Esophagus squamous epithelium (tissue), 4 donors: ENCODE measurements at regions not wholly inside any gene's neighbourhood (a gene's known extent, or its start where the extent isn't known, plus 50 kb on each side); places are given as distances from the start of the nearest gene placed in this dataset.

Experiments
- POLR2A ChIP-seq, 4 donors: fragments of 450-650 bp; IDR thresholded peaks; one replicate each; pipeline ENCODE4 v1.6.1; 2017; ENCODE audit warnings: antibody characterized with exemption in 4 of 4, mild to moderate bottlenecking in 4 of 4, moderate library complexity in 3 of 4
- TF ChIP-seq, protein P1 (sequence below), 6 experiments: fragments of 450-650 bp in 4 of 6; fragments of 200-600 bp in 2 of 6; sonication (generic) in 2 of 6; IDR thresholded peaks; one replicate each; pipeline ENCODE4 v1.5.1; 2016 to 2019; ENCODE audit warnings: antibody characterized with exemption in 6 of 6, mild to moderate bottlenecking in 4 of 6, moderate library complexity in 4 of 6

DNA sequence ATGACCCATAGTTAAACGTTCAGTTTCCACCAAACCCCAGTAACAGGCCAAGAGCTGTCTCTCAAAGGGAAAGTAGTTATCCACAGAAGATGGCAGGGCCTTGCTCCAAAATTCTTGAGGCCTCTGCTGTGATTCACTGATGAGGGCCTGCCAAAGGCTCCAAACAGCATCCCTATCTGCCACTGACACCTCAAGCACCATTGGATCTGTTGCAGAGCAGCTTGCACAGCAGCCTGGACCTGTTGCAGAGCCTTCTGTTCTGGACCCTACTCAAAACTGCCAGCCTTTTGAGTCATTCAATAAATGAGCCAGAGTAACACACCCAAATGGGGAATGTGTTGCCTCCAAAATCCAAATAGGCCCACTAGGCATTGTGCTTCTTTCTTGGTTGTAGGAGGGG lies 741.5 kb upstream of the RGMB start:
- TF ChIP-seq, protein P1, sequence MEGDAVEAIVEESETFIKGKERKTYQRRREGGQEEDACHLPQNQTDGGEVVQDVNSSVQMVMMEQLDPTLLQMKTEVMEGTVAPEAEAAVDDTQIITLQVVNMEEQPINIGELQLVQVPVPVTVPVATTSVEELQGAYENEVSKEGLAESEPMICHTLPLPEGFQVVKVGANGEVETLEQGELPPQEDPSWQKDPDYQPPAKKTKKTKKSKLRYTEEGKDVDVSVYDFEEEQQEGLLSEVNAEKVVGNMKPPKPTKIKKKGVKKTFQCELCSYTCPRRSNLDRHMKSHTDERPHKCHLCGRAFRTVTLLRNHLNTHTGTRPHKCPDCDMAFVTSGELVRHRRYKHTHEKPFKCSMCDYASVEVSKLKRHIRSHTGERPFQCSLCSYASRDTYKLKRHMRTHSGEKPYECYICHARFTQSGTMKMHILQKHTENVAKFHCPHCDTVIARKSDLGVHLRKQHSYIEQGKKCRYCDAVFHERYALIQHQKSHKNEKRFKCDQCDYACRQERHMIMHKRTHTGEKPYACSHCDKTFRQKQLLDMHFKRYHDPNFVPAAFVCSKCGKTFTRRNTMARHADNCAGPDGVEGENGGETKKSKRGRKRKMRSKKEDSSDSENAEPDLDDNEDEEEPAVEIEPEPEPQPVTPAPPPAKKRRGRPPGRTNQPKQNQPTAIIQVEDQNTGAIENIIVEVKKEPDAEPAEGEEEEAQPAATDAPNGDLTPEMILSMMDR (IDR thresholded peaks at IDR 0.05), result no peak
- no peak for TF ChIP-seq POLR2A (IDR thresholded peaks at IDR 0.05)
